Left lung (tissue), 4 donors: ENCODE measurements at regions not wholly inside any gene's neighbourhood (a gene's known extent, or its start where the extent isn't known, plus 50 kb on each side); places are given as distances from the start of the nearest gene placed in this dataset.

Source experiments
- ATAC-seq: fragments of 200-7000 bp; cut with Tn5 transposase; one replicate; pipeline ENCODE4 v1.9.1; 2020; ENCODE audit warnings: moderate library complexity
- DNase-seq, 4 donors: peaks; one replicate each; pipeline ENCODE4 v3.0.0-alpha.2; 2013 to 2020
- H3K27ac ChIP-seq, 2 donors: fragments of 200-600 bp; sonication (generic) in 1 of 2; one replicate each; pipeline versions ENCODE4 v1.5.0 to v1.8.0; 2020 to 2021
- H3K27me3 ChIP-seq, 2 donors: fragments of 200-600 bp; sonication (generic) in 1 of 2; one replicate each; pipeline versions ENCODE4 v1.5.0 to v1.8.0; 2020 to 2021
- H3K36me3 ChIP-seq, 2 donors: fragments of 200-600 bp; sonication (generic) in 1 of 2; one replicate each; pipeline versions ENCODE4 v1.5.0 to v1.8.0; 2020 to 2021
- H3K4me1 ChIP-seq, 2 donors: fragments of 200-600 bp; one replicate each; pipeline ENCODE4 v1.8.0; 2021
- H3K4me3 ChIP-seq, 2 donors: fragments of 200-600 bp; sonication (generic) in 1 of 2; one replicate each; pipeline versions ENCODE4 v1.5.0 to v1.8.0; 2020 to 2021; ENCODE audit warnings: mild to moderate bottlenecking in 1 of 2
- H3K9me3 ChIP-seq, 2 donors: fragments of 200-600 bp; sonication (generic) in 1 of 2; one replicate each; pipeline versions ENCODE4 v1.5.0 to v1.8.0; 2020 to 2021
- intact Hi-C, 2 donors: fragments of 100-400 bp; cut with DNase I; formaldehyde crosslinking; loops; one replicate each; pipeline versions ENCODE4 v1.11.2 to v1.14.2; 2022
- TF ChIP-seq, protein P1 (sequence below), 2 donors: fragments of 200-600 bp; sonication (generic) in 1 of 2; IDR thresholded peaks; one replicate each; pipeline versions ENCODE4 v1.5.0 to v1.8.0; 2021; ENCODE audit warnings: antibody characterized with exemption in 2 of 2
- donor health status: DM: no; HTN: yes; CAD: no.
- donor health status: DM: no; HTN: no; CAD: no.

DNA sequence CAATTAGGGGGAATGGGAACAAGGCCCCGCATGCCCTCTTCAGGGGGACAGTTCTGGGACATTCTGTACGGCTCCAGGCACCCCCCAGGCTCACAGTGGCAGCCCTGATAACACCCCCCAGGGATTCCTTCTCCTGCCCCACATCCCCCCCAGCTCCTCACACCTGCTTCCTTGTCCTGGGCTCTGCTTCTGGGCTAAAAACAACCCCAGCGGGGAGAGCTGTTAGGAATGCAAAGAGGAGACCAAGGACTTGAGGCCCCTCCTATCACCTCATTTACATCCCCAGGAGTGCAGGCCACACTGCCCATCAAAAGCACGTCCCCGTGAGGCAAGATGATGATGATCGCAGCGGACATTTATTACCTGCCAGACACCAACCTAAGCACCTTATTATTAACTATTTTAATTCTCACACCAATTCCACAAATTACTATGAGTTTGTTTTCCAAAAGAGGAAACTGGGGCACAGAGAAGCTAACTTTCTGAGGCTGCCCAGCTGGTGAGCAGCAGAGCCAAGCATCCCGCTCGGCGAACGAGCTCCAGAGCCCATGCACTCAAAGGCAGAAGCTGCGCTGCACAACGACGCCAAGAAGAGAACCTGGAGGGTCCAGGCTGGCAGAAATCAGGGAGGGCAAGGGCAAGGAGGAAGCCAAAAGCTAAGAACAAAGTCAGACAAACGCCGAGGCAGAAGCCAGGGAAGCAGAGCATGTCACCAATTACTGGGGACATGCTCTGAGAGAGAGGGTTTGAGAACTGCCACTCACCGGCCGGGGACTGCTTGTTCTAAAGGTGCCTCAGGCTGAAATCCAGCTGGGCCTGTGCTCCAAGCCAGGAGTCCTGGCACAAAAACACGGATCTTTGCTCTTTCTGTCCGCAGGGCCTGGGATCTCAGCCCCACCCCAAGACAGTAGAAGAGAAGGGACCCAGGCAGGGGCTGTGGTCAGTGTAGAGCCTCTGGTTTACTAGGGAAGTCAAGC, 76.2 kb upstream of the NSMCE3 start:
- no peak overlapping the region for H3K27ac ChIP-seq
- H3K9me3 ChIP-seq = no peaks in the 10 kb centered on the region
- ATAC-seq = no peak
- intact Hi-C loops = no loop called here
- H3K36me3 ChIP-seq = no peaks in the 10 kb centered on the region
- TF ChIP-seq, protein P1, sequence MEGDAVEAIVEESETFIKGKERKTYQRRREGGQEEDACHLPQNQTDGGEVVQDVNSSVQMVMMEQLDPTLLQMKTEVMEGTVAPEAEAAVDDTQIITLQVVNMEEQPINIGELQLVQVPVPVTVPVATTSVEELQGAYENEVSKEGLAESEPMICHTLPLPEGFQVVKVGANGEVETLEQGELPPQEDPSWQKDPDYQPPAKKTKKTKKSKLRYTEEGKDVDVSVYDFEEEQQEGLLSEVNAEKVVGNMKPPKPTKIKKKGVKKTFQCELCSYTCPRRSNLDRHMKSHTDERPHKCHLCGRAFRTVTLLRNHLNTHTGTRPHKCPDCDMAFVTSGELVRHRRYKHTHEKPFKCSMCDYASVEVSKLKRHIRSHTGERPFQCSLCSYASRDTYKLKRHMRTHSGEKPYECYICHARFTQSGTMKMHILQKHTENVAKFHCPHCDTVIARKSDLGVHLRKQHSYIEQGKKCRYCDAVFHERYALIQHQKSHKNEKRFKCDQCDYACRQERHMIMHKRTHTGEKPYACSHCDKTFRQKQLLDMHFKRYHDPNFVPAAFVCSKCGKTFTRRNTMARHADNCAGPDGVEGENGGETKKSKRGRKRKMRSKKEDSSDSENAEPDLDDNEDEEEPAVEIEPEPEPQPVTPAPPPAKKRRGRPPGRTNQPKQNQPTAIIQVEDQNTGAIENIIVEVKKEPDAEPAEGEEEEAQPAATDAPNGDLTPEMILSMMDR (IDR thresholded peaks at IDR 0.05) = no peak
- no peaks in the 10 kb centered on the region for H3K4me1 ChIP-seq
- no peak overlapping the region for H3K4me3 ChIP-seq
- DNase-seq = no peak
- no peaks in the 10 kb centered on the region for H3K27me3 ChIP-seq

DNA sequence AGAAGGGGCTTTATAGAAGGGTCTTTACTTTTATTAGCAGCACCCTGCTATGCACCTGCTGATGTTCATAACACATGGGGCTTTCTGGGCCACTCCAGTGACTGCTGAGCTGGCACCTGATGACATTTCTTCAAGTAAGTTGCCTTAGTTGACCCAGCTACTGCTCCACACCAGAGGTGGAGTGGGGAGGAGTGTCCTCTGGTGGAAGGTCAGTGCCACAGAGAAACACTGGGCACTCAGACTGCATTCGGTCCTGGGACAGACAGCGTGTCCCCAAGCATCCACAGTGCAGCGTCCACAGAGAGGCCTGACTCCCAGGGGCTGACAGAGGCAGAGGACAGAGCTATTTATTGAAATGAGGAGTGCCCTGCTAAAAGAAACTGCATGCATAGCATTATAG, 74.9 kb upstream of the NSMCE3 start:
- Histone ChIP-seq H3K36me3 (no peaks in the 10 kb centered on the region), H3K27ac (no peak overlapping the region), H3K4me3 (no peak overlapping the region), H3K27me3 (no peaks in the 10 kb centered on the region), H3K4me1 (no peaks in the 10 kb centered on the region), H3K9me3 (no peaks in the 10 kb centered on the region)
- ATAC-seq = no peak
- intact Hi-C loops = no loop called here
- TF ChIP-seq, protein P1 (IDR thresholded peaks at IDR 0.05) = no peak
- DNase-seq = no peak

DNA sequence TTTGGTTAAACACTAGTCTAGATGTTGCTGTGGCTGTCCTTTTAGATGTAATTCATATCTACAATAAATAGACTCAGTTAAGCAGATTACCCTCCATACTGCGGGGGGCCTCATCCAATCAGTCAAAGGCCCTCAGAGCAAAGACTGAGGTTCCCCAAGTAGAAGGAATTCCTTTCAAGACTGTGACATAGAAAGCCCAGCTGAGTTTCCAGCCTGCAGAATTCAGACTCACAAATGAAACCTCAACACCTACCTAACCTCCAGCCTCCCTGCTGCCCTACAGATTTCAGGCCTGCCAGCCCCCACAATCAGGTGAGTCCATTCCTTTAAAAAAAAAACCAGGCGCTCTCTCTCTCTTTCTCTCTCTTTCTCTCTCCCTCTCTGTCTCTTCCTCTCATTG, 73.6 kb upstream of the NSMCE3 start:
- TF ChIP-seq, protein P1 (IDR thresholded peaks at IDR 0.05) = no peak
- Histone ChIP-seq H3K36me3 (no peaks in the 10 kb centered on the region), H3K4me3 (no peak overlapping the region), H3K27ac (no peak overlapping the region), H3K27me3 (no peaks in the 10 kb centered on the region), H3K9me3 (no peaks in the 10 kb centered on the region), H3K4me1 (no peaks in the 10 kb centered on the region)
- DNase-seq (no peak), ATAC-seq (no peak)
- intact Hi-C loops = no loop called here

DNA sequence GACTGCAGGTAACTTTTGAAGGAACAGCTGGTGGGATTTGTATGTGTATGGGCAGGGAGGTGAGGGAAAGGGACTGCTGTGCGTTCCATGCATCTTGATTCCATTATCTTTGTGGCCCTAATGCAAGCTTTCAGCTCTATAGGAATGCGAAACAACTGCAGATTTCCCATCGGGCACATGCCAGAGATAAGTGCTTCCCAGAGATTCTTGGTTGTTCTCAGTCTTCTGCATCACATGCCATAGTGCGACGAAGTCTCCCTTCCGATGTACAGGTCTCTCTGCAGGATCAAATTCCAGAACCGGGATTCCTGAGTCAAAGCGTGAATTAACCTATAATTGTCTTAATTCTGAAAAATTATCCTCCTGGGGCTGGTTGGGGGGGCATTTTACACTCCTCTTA, 72.6 kb upstream of the NSMCE3 start:
- H3K36me3 ChIP-seq = no peaks in the 10 kb centered on the region
- DNase-seq = no peak
- no peaks in the 10 kb centered on the region for H3K9me3 ChIP-seq
- H3K27me3 ChIP-seq = no peaks in the 10 kb centered on the region
- no peak overlapping the region for H3K27ac ChIP-seq
- intact Hi-C loops = no loop called here
- H3K4me1 ChIP-seq = no peaks in the 10 kb centered on the region
- no peak for ATAC-seq
- no peak overlapping the region for H3K4me3 ChIP-seq
- TF ChIP-seq, protein P1 (IDR thresholded peaks at IDR 0.05) = no peak

DNA sequence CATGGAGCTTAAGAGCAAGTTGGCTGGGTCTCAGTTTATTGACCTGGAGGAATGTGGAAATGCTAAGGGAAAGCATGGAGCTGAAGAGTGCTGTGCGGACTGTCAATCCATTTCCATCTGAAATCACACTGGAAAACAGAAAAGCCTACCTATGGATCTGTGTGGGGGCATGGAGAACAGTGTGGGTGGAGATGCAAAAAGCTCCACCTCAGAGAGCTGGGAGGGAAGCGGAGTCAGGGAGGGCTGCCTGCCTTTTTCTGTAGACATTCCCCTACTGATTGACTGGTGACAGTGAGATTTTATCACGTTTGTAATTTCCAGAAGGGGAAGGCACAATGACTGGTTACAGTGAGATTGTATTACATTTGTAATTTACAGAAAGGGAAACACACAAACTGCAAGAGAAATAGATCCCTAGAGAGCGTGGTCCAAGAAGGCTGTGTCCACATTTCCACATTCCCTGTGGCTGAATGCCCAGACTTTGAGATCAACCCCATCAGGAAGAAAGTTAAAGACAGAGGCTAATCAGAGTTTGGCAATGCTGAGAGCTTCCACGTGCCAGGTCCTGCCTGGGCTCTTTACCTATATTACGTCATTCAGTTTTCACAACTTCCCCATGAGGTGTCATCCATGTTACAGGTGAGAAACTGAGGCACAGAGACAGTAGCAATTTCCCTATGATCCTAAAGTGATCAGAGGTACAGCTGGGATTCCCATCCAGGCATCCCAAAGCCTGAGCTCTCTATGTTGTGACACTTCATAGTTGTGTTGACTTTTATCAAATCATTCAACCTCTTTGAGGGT, 67.7 kb upstream of the NSMCE3 start:
- intact Hi-C loops = no loop called here
- H3K9me3 ChIP-seq = no peaks in the 10 kb centered on the region
- TF ChIP-seq, protein P1 (IDR thresholded peaks at IDR 0.05) = no peak
- H3K4me3 ChIP-seq = no peak overlapping the region
- ATAC-seq = no peak
- H3K27ac ChIP-seq = no peak overlapping the region
- no peaks in the 10 kb centered on the region for H3K36me3 ChIP-seq
- H3K4me1 ChIP-seq = no peaks in the 10 kb centered on the region
- H3K27me3 ChIP-seq = no peaks in the 10 kb centered on the region
- DNase-seq = peak in 2 of 4 donors; percentile 58 to 81
